NCI-H146 treated with DMSO at 0.1 percent for 48 hours (cell line): ENCODE measurements at regions not wholly inside any gene's neighbourhood (a gene's known extent, or its start where the extent isn't known, plus 50 kb on each side); places are given as distances from the start of the nearest gene placed in this dataset.

Experiments used
- DNase-seq: peaks from one replicate; lab custom pipeline; 2025; ENCODE audit not compliant: unreplicated experiment; lab: John Stamatoyannopoulos, UW

DNA sequence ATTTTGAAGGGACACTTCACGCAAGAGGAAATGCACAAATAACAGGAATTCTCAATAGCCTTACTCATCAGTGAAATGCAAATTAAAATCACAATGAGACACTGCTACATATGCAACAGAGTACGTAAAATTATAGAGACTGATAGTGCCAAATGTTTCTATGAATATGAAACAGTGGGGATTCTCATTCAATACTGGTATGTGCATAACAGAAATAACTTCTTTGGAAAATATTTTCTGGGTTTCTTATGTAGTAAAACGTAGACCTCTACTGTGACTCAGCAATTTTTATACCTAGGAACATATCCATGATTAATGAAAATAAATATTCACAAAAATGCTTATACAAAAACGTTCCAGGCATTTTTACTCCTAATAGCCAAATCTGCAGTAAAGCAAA, 1625.2 kb downstream of the MAT2B start:
- DNase-seq, result no peak

GRCh38 chr5:165134155-165134554, 1628.7 kb downstream of the MAT2B start:
- DNase-seq, result no peak

DNA sequence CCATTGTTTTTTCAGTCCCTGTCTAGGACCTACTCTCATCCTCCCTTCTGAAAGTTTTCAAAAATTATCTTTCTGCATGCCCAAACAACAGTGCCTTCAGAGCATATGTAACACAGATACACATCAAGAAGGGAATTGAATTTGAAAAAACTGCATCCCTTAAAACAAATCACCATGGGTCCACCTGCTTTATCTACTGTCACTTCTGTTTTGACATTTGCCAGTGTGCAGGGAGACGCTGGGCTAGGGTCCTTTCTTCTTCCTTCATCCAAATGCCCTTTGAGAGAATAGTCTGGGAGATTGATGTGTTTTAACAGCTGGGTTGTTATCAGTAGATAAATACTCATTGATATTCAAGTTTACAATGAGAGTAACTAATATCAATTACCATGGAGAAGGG, 1630.1 kb downstream of the MAT2B start:
- peak; percentile 88 for DNase-seq

DNA sequence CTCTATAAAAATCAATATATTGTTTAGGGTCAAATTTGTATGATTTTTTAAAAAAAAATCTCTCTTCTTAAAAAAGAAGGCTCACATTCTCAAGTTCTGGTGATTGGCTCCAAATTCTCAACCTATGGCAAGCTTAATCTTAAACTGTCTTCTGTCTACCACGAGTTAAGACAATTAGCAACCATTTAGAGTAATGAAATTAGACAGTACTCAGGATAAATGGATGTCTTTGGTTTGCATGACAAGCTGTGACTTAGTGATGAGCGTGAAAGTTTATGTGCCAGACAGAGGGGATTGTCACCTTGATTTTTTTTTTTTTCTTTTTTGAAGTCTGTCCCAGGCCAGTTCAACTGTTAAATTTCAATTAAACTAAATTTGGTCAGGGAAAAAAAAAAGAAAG, 1632.3 kb downstream of the MAT2B start:
- DNase-seq, result no peak

DNA sequence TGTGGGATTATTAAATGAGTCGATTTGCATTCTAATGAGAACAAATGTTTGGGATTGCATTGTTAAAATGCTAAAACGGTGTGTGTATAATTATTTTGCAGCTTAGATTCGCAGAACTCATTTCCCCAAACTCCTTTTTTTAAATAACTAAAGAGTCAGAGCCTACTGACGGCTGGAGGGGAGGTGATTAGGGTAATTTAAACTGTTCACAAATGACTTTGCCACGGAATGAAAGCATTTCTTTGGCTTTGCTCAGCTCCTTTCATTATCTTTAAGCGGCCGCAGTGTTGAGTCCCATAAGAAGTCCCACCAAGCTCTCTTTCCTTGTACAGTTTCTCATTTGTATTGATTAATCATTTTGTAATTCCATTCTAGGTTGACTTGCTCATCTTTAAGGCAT, 1632.8 kb downstream of the MAT2B start:
- no peak for DNase-seq

- DNase-seq, result no peak
Observed at GRCh38 chr5:165139262-165139661, 1633.8 kb downstream of the MAT2B start.

DNA sequence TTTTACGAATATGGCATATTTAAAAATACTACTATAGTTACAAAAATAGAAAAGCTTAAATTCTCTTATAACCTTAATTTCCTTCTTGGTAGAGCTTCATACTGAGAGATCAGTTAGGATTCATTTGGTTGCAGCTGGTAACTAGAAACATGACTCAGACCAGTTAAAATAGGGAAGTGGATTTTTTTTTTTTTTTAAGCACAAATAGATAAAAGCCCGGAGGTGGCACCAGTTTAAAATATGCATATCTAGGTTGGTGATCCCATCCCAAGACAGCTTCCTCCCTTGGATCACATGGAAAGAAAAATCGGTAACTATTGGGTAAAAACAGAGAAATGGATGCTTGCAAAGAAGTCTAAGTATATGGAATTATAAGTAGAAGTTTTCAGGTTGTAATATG, 1634.3 kb downstream of the MAT2B start:
- DNase-seq, result no peak

GRCh38 chr5:165143741-165144140, 1638.3 kb downstream of the MAT2B start:
- DNase-seq, result peak; percentile 25

DNA sequence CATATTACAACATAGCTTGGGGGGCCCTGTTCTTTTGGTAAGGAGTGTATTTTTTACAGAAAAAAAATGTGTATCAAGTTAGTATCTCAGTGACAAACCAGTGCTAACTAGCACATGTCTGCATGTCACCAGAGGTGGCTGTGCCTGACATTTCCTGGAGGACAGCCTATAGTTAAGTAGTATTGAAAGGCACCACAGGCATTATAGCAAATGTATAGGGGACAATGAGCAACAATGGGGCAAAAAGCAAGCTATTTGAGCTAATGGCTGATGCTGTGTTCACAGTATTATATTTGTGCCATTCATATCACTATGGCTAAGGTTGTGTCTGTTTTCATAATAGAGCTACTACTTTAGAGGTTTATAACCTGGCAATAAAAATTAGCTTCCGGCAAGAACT, 1644.0 kb downstream of the MAT2B start:
- DNase-seq, result no peak

- no peak for DNase-seq
Observed at GRCh38 chr5:165152058-165152457, 1646.6 kb downstream of the MAT2B start.

DNA sequence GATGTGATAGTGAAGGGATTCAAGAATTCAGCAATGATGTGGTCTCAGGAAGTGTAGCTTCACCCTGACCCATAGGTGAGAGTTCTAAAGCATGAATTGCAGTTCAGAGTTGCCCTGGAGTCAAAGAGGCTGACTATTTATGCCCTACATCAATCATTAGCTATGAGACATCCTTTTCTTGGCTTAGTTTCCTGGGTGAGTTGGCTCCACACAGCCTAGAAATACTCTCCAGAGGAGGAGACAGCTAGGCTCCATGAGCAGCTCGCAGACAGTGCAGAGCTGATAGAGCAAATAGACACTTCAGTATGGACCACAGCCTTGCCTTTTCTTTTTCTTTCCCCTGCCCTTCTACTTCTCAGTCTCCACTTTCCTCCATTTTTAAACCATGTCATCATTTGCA, 1651.8 kb downstream of the MAT2B start:
- DNase-seq, result no peak

GRCh38 chr5:165161204-165161603, 1655.8 kb downstream of the MAT2B start:
- no peak for DNase-seq

- no peak for DNase-seq
Observed at GRCh38 chr5:165163861-165164260, 1658.4 kb downstream of the MAT2B start.

GRCh38 chr5:165173651-165174050, 1668.2 kb downstream of the MAT2B start:
- DNase-seq, result no peak

DNA sequence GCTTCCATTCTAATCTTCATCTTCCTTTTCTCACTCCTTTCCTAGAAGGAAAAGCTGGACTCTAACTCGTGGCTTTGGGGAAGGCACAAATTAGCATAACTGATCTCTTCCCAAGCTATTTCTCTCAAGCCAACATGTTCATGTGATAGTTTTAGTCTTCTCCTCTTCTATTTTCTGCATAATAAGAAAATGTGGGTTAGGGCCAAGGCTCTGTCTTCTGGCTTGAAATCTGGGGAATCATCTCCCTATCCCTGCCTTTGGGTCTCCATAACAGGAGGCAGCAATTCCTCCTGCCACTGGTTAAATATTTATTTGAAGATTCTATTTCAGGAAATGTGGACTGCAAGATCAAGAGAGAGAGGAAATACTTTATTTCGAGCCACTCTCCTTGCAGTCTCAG, 1669.6 kb downstream of the MAT2B start:
- no peak for DNase-seq

GRCh38 chr5:165184183-165184582, 1678.8 kb downstream of the MAT2B start:
- no peak for DNase-seq

- DNase-seq, result no peak
Observed at GRCh38 chr5:165185716-165186115, 1680.3 kb downstream of the MAT2B start.

GRCh38 chr5:165187815-165188214, 1682.4 kb downstream of the MAT2B start:
- DNase-seq, result no peak

DNA sequence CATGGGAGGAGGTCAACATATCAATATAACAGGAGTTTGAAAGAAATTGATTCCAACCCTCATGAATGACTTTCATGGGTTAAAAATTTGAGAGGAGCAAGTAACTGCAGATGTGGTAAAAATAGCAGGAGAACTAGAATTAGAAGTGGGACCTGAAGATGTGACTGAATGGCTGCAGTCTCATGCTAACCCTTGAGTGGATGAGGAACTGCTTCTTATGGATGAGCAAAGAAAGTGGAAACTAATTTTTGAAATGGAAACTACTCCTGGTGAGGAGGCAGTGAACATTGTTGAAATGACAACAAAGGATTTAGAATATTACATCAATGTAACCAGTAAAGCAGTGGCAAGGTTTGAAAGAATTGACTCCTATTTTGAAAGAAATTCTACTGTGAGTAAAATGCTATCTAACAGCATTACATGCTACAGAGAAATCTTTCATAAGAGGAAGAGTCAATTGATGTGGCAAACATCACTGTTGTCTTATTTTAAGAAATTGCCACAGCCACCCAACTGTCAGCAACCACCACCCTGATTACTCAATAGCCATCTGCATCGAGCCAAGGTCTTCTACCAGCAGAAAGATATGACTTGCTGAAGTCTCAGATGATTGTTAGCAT, 1683.2 kb downstream of the MAT2B start:
- no peak for DNase-seq

GRCh38 chr5:165196961-165197360, 1691.5 kb downstream of the MAT2B start:
- DNase-seq, result no peak

GRCh38 chr5:165201369-165201768, 1696.0 kb downstream of the MAT2B start:
- no peak for DNase-seq

DNA sequence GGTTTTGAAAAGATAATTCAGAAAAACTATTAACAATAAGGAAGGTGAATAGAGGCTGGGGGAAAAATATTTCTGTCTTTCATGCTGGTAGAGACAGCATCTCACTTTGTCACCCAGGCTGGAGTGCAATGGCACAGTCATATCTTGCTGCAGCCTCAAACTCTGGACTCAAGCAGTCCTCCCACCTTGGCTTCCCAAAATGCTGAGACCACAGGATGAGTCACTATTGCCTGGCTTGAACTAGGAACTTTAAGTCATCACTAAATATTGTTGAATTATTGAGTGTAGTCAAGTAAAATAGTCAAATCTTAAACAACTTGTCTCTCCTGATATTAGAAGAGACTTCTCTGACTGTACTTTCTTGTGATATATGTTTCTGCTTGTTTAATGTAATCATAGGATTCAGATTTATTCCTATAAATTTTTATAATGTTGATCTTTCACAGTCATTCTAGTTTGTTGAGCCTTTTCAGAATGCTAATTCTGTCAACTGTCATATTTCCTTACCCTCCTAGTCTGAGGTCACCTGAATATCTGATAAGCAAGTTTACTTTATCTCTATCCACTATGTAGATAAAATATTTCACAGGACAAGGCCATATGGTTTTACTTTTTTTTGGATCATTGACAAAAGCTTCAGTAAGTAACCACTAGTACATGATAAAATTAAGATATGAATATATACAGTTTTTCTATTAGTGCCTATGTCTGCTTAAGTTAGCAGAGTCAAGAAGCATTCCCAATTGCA, 1696.5 kb downstream of the MAT2B start:
- no peak for DNase-seq

DNA sequence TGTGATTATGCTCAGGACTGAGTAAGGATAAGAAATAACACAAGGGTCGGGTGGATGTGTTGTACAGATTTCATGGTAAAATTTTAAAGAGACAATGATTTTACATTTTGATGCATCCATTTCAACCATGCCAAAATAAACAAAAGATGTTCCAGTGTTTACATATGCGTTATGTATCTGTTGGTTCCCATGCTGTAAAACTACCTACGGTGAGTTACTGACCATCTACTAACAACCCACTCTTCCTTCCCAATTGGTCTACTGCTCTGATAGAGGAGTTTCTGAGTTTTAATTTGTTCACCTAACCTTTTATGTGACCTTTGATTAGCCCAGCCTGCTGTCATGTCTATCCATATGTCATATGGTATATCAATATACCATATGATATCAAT, 1697.1 kb downstream of the MAT2B start:
- no peak for DNase-seq
